ENCODE measurements at regions not wholly inside any gene's neighbourhood (a gene's known extent, or its start where the extent isn't known, plus 50 kb on each side); places are given as distances from the start of the nearest gene placed in this dataset.

GRCh38 chr4:56222514-56222913 lies 164.8 kb downstream of the AASDH start:
- 97% methylated on average over 6 of the region's 6 CpGs; no CpG with 5 or more reads in 1 of the 2 experiments for WGBS, 2 experiments (ENCODE audit: extremely low coverage in 1 of 2, insufficient coverage in 1 of 2, insufficient read length in 1 of 2, insufficient replicate concordance in 2 of 2, low coverage in 1 of 2, low lambda C conversion rate in 2 of 2, missing lambda C conversion rate in 1 of 2)
- CTCF ChIA-PET (ENCODE audit: partially characterized antibody) = no interaction called here
- no peak overlapping the region for H2AFZ ChIP-seq (ENCODE audit: low read length)
- TF ChIP-seq YY1 (IDR thresholded peaks at IDR 0.05; ENCODE audit: low read depth, low read length) (no peak), MAFK (IDR thresholded peaks at IDR 0.05; ENCODE audit: low read depth, low read length) (no peak), FOSL1 (IDR thresholded peaks at IDR 0.05; ENCODE audit: insufficient read depth, low read depth, low read length) (no peak), HDAC2 (IDR thresholded peaks at IDR 0.05; ENCODE audit: borderline replicate concordance in 1 of 2, low read depth in 2 of 2, low read length in 2 of 2) (no peak), KDM1A (IDR thresholded peaks at IDR 0.05; ENCODE audit: borderline replicate concordance, low read length) (no peak), RNF2 (IDR thresholded peaks at IDR 0.05; ENCODE audit: borderline replicate concordance, low read depth, low read length, missing control alignments, poor library complexity, severe bottlenecking) (no peak), RFX5 (IDR thresholded peaks at IDR 0.05; ENCODE audit: borderline replicate concordance, low read depth, low read length) (no peak), SUZ12 (IDR thresholded peaks at IDR 0.05; ENCODE audit: low read length) (no peak), NRF1 (IDR thresholded peaks at IDR 0.05; ENCODE audit: low read depth, low read length) (no peak), NANOG (IDR thresholded peaks at IDR 0.05; ENCODE audit: insufficient read depth, low read depth, low read length, poor library complexity, severe bottlenecking) (no peak), SIN3A (conservative IDR thresholded peaks at IDR 0.05 in 1 of 2, IDR thresholded peaks at IDR 0.05 in 1 of 2; ENCODE audit: low read depth in 1 of 2, low read length in 2 of 2) (no peak), TAF7 (optimal IDR thresholded peaks at IDR 0.05; ENCODE audit: borderline replicate concordance, low read depth, low read length) (no peak)

More at GRCh38 chr4:56222514-56222913, 164.8 kb downstream of the AASDH start:
- Histone ChIP-seq H2BK12ac (ENCODE audit: low read depth, low read length) (no peak overlapping the region), H3K79me1 (ENCODE audit: low read depth, low read length) (no peaks in the 10 kb centered on the region), H3K4me3 (ENCODE audit: extremely low read depth in 1 of 4, insufficient read depth in 2 of 4, low read depth in 3 of 4, low read length in 4 of 4) (no peak overlapping the region), H3K18ac (ENCODE audit: extremely low read depth, low read length) (no peak overlapping the region), H4K20me1 (replicated peaks in 1 of 2; ENCODE audit: control insufficient read depth in 1 of 2, insufficient read depth in 2 of 2, low read length in 2 of 2) (no peaks in the 10 kb centered on the region), H3K23me2 (ENCODE audit: low read depth, low read length) (no peaks in the 10 kb centered on the region; the same call in 1 of the 2 replicates), H2BK15ac (ENCODE audit: low read length) (no peak overlapping the region), H3K14ac (ENCODE audit: insufficient read length) (no peak overlapping the region), H3K56ac (replicated peaks; ENCODE audit: insufficient read length, low read depth, low read length) (no peak overlapping the region), H3K4me2 (ENCODE audit: insufficient read depth in 1 of 2, low read depth in 2 of 2, low read length in 2 of 2) (no peak overlapping the region), H3K4me1 (replicated peaks in 1 of 4; ENCODE audit: control insufficient read depth in 3 of 4, insufficient read depth in 4 of 4, low read length in 3 of 4) (peaks cover 0 to 8% (median 5%) of the 10 kb centered on the region in 4 experiments; a peak in 2 of 7 replicates), H3K9ac (replicated peaks in 1 of 4; ENCODE audit: extremely low read depth in 1 of 4, low read depth in 3 of 4, low read length in 3 of 4) (no peak overlapping the region), H3K4ac (replicated peaks; ENCODE audit: insufficient read length, low read depth, low read length) (no peak overlapping the region), H3K36me3 (ENCODE audit: control insufficient read depth in 2 of 4, insufficient read depth in 4 of 4, low read length in 3 of 4) (no peaks in the 10 kb centered on the region; a peak in 1 of 8 replicates), H4K5ac (ENCODE audit: insufficient read length, low read depth, low read length) (no peak overlapping the region), H2BK20ac (ENCODE audit: low read length) (no peak overlapping the region), H4K8ac (ENCODE audit: extremely low read depth, insufficient read depth, low read length) (no peak overlapping the region), H2BK120ac (replicated peaks; ENCODE audit: low read depth, low read length) (no peak overlapping the region), H4K91ac (replicated peaks; ENCODE audit: insufficient read length, low read length) (no peak overlapping the region), H3K27ac (ENCODE audit: low read depth, low read length) (no peak overlapping the region), H2BK5ac (ENCODE audit: low read depth, low read length) (no peak overlapping the region), H3K27me3 (replicated peaks in 1 of 4; ENCODE audit: control insufficient read depth in 3 of 4, extremely low read depth in 1 of 4, insufficient read depth in 3 of 4, low read length in 3 of 4) (no peaks in the 10 kb centered on the region), H3K23ac (ENCODE audit: insufficient read length) (no peak overlapping the region), H2AK5ac (ENCODE audit: low read depth, low read length) (no peak overlapping the region), H3K79me2 (ENCODE audit: control insufficient read depth in 1 of 2, insufficient read depth in 2 of 2, low read length in 2 of 2) (no peaks in the 10 kb centered on the region), H3K9me3 (ENCODE audit: insufficient read depth in 2 of 2, low read depth in 1 of 2, low read length in 1 of 2) (no peaks in the 10 kb centered on the region)
- POLR2A ChIA-PET (ENCODE audit: partially characterized antibody) = interaction anchor here (1.3 kb wide), 1 partner anchor 12 kb away, joined by 3 read pairs; no protein-coding TSS in a partner anchor
- FAIRE-seq (no peak), DNase-seq (ENCODE audit: low read depth in 1 of 2, low spot score in 2 of 2) (no peak)
